GM12878 (cell line): ENCODE measurements at regions not wholly inside any gene's neighbourhood (a gene's known extent, or its start where the extent isn't known, plus 50 kb on each side); places are given as distances from the start of the nearest gene placed in this dataset.

Source experiments
- ATAC-seq: fragments of 200-7000 bp; cut with Tn5 transposase; 3 replicates; pipeline ENCODE4 v1.9.1; 2020; ENCODE audit warnings: mild to moderate bottlenecking, moderate library complexity
- BruUV-seq: library from RNA; stranded (reverse); fragments of 400-500 nt; replicated peaks from 2 replicates; lab custom pipeline; 2021; lab: Mats Ljungman, UMichigan
- CTCF ChIA-PET: fragments of 300-600 bp; sonication (Branson Sonifier 250); formaldehyde crosslinking; extraction: SDS; loops from one replicate; lab custom pipeline; 2021; ENCODE audit warnings: inconsistent platforms; lab: Yijun Ruan, JAX
- POLR2A ChIA-PET: fragments of 350-600 bp; formaldehyde crosslinking; extraction: SDS; loops from one replicate; lab custom pipeline; 2021; ENCODE audit warnings: inconsistent platforms; lab: Charles Lee
- RAD21 ChIA-PET: fragments of 300-600 bp; sonication (Branson Sonifier 250); formaldehyde crosslinking; loops from one replicate; lab custom pipeline; 2023; ENCODE audit warnings: antibody characterized with exemption; ENCODE audit not compliant: unreplicated experiment; lab: Charles Lee
- SMC1A ChIA-PET: fragments of 300-600 bp; sonication (Branson Sonifier 250); formaldehyde crosslinking; loops from one replicate; lab custom pipeline; 2023; ENCODE audit not compliant: unreplicated experiment, uncharacterized antibody; lab: Charles Lee
- DNase-seq: peaks from one replicate; pipeline ENCODE4 v3.0.0-alpha.2; 2011; ENCODE audit warnings: low read depth, low spot score
- FAIRE-seq: peaks from 3 replicates; lab custom pipeline; 2011; peaks lifted over from hg19 to GRCh38; lab: Jason Lieb, UNC
- H2AFZ ChIP-seq: 2 replicates; pipeline ENCODE4 v1.6.0; 2011; ENCODE audit warnings: low read depth, low read length, control low read depth; ENCODE audit not compliant: control insufficient read depth
- H3K27ac ChIP-seq: 2 replicates; pipeline ENCODE4 v1.5.1; 2011; ENCODE audit warnings: control low read depth; ENCODE audit not compliant: control insufficient read depth, insufficient read depth
- H3K27me3 ChIP-seq, 2 experiments: replicated peaks in 1 of 2; 2 replicates each; pipeline versions ENCODE4 v1.6.0 to v1.6.1; 2011; ENCODE audit warnings: low read length in 1 of 2; ENCODE audit not compliant: control insufficient read depth in 2 of 2, insufficient read depth in 2 of 2
- H3K36me3 ChIP-seq, 2 experiments: 2 replicates each; pipeline ENCODE4 v1.5.1; 2011; ENCODE audit warnings: low read length in 1 of 2; ENCODE audit not compliant: control insufficient read depth in 2 of 2, insufficient read depth in 2 of 2
- H3K4me1 ChIP-seq: 2 replicates; pipeline ENCODE4 v1.6.1; 2011; ENCODE audit warnings: mild to moderate bottlenecking, low read length, moderate library complexity, mixed read lengths; ENCODE audit not compliant: control insufficient read depth, insufficient read depth
- H3K4me2 ChIP-seq: 2 replicates; pipeline ENCODE4 v1.6.0; 2011; ENCODE audit warnings: control low read depth; ENCODE audit not compliant: control insufficient read depth, insufficient read depth
- H3K4me3 ChIP-seq: fragments of 200-600 bp; sonication (generic); 2 replicates; pipeline ENCODE4 v1.5.1; 2016
- H3K79me2 ChIP-seq: 2 replicates; pipeline ENCODE4 v1.6.0; 2011; ENCODE audit warnings: low read length; ENCODE audit not compliant: control insufficient read depth, insufficient read depth
- H3K9ac ChIP-seq: 2 replicates; pipeline ENCODE4 v1.8.0; 2011; ENCODE audit warnings: low read length, control low read depth, mixed read lengths; ENCODE audit not compliant: control insufficient read depth, insufficient read depth
- H3K9me3 ChIP-seq: replicated peaks from 3 replicates; pipeline ENCODE4 v1.5.1; 2011; ENCODE audit warnings: mild to moderate bottlenecking, low read length; ENCODE audit not compliant: control insufficient read depth, insufficient read depth
- H4K20me1 ChIP-seq: 2 replicates; pipeline ENCODE4 v1.6.0; 2011; ENCODE audit not compliant: control insufficient read depth, insufficient read depth
- CBX3 ChIP-seq: fragments of 200-600 bp; sonication (generic); IDR thresholded peaks from 2 replicates; pipeline ENCODE4 v1.6.1; 2016; ENCODE audit warnings: low read depth, borderline replicate concordance
- CREM ChIP-seq: IDR thresholded peaks from 2 replicates; pipeline ENCODE4 v1.6.1; 2014; ENCODE audit warnings: antibody characterized with exemption, low read depth
- GABPA ChIP-seq: IDR thresholded peaks from 2 replicates; pipeline ENCODE4 v1.6.1; 2014; ENCODE audit warnings: antibody characterized with exemption, low read depth, mild to moderate bottlenecking, inconsistent platforms
- MTA2 ChIP-seq: fragments of 450-650 bp; IDR thresholded peaks from 2 replicates; pipeline ENCODE4 v1.6.1; 2016; ENCODE audit warnings: low read depth, mild to moderate bottlenecking, moderate library complexity
- RUNX3 ChIP-seq: IDR thresholded peaks from 2 replicates; pipeline ENCODE4 v1.6.1; 2012; ENCODE audit warnings: low read length, inconsistent platforms
- SPI1 ChIP-seq: IDR thresholded peaks from 2 replicates; pipeline ENCODE4 v1.6.1; 2011; ENCODE audit warnings: low read depth, mild to moderate bottlenecking, low read length, moderate library complexity, borderline replicate concordance; ENCODE audit not compliant: insufficient read depth
- SREBF1 ChIP-seq: IDR thresholded peaks from 2 replicates; pipeline ENCODE4 v1.6.1; 2012; ENCODE audit warnings: mild to moderate bottlenecking, low read length
- YBX1 ChIP-seq: fragments of 450-650 bp; IDR thresholded peaks from 2 replicates; pipeline ENCODE4 v1.6.1; 2016; ENCODE audit warnings: antibody characterized with exemption
- ZBTB4 ChIP-seq: fragments of 450-650 bp; formaldehyde crosslinking; IDR thresholded peaks from 2 replicates; pipeline ENCODE4 v1.4.0; 2022; ENCODE audit warnings: mild to moderate bottlenecking, moderate library complexity
- WGBS: methylation state at CpG from one replicate; pipeline ENCODE4 v1.1.6; 2016; ENCODE audit warnings: low lambda C conversion rate; ENCODE audit not compliant: insufficient replicate concordance, insufficient coverage; ENCODE audit errors: missing lambda C conversion rate; 5-methylcytosine and 5-hydroxymethylcytosine counted together
- in situ Hi-C: fragments of 300-500 bp; cut with MboI; formaldehyde crosslinking; loops from 9 replicates; pipeline ENCODE4 v1.14.3; 2018; ENCODE audit warnings: mixed read lengths
- intact Hi-C: fragments of 100-400 bp; cut with micrococcal nuclease; formaldehyde crosslinking; loops from one replicate; pipeline ENCODE4 v1.14.2; 2022; ENCODE audit not compliant: unreplicated experiment
- TF ChIP-seq, protein P1 (sequence below): IDR thresholded peaks from 2 replicates; pipeline ENCODE4 v1.6.1; 2011; ENCODE audit warnings: borderline replicate concordance, low read depth, mild to moderate bottlenecking, moderate library complexity, mixed read lengths, low read length; ENCODE audit not compliant: insufficient read depth; ENCODE audit errors: extremely low read length

GRCh38 chr1:94614996-94615395 lies 73.4 kb upstream of the F3 start:
- no peak for FAIRE-seq
- in situ Hi-C loops (no loop called here), intact Hi-C loops (no loop called here)
- Histone ChIP-seq H3K4me2 (no peak overlapping the region), H2AFZ (no peak overlapping the region), H3K4me1 (no peaks in the 10 kb centered on the region), H3K27ac (no peak overlapping the region), H3K9me3 (no peaks in the 10 kb centered on the region; the same call in 2 of the 3 replicates), H3K4me3 (no peak overlapping the region), H3K36me3 (no peaks in the 10 kb centered on the region), H3K27me3 (no peaks in the 10 kb centered on the region), H3K79me2 (no peaks in the 10 kb centered on the region), H3K9ac (no peak overlapping the region), H4K20me1 (no peaks in the 10 kb centered on the region)
- no peak for ATAC-seq
- ChIA-PET SMC1A (interaction anchor here (1.2 kb wide), 1 partner anchor 13 kb away, joined by 3 read pairs; no protein-coding TSS in a partner anchor), RAD21 (interaction anchor here (0.8 kb wide), 1 partner anchor 72 kb away, joined by 3 read pairs; no protein-coding TSS in a partner anchor), POLR2A (no interaction called here), CTCF (no interaction called here)
- TF ChIP-seq ZBTB4, result no peak
- 0 out of 2 replicates have a peak, but pooled peaks have one; percentile 22 for TF ChIP-seq SPI1
- no peak for DNase-seq
- no TSS peak for BruUV-seq
- 0% methylated on average over 4 of the region's 4 CpGs for WGBS

DNA sequence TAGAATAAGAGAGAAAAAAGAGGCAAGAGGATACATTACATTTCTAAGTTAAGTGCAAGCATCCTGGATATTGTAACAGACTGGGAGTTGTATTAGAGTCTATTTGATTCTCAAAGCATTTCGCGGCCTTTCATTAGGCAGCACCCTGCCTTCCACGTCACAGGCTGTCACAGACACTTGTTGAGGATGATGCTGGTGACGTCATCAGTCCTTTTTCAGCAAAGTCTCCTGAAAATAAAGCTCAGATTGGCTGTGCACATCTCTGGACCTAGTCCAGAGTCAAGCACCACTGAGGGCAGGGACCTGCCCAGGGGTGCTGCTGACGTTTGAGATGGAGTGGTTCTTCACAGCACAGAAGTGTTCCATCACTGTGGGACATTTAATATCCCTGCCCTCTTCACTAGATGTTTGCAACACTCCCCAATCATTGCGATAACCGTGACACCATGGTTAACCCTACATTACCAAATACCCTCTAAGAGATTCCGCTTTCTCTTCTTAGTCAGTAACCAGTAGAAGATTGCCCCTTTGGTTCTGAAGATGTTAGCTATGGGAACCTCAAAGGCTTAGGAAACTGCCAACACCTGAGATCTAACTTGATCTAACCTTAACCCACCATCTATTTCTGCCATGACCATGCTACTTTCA lies 72.7 kb upstream of the F3 start:
- intact Hi-C loops, result no loop called here
- Histone ChIP-seq H3K27ac (no peak overlapping the region), H3K4me2 (no peak overlapping the region), H3K9ac (no peak overlapping the region), H2AFZ (no peak overlapping the region), H3K36me3 (no peaks in the 10 kb centered on the region), H3K9me3 (no peaks in the 10 kb centered on the region; the same call in 2 of the 3 replicates), H3K4me3 (no peak overlapping the region), H3K4me1 (no peaks in the 10 kb centered on the region), H4K20me1 (no peaks in the 10 kb centered on the region), H3K27me3 (no peaks in the 10 kb centered on the region), H3K79me2 (no peaks in the 10 kb centered on the region)
- ChIA-PET RAD21 (no interaction called here), POLR2A (no interaction called here), SMC1A (no interaction called here), CTCF (no interaction called here)
- in situ Hi-C loops, result no loop called here
- BruUV-seq, result no TSS peak
- no peak for FAIRE-seq
- no peak for ATAC-seq
- 46% methylated on average over 8 of the region's 8 CpGs for WGBS
- no peak for DNase-seq
- TF ChIP-seq MTA2 (no peak), CBX3 (no peak), ZBTB4 (no peak), CREM (no peak), RUNX3 (no peak), SREBF1 (no peak), YBX1 (no peak), GABPA (no peak)
- TF ChIP-seq, protein P1, sequence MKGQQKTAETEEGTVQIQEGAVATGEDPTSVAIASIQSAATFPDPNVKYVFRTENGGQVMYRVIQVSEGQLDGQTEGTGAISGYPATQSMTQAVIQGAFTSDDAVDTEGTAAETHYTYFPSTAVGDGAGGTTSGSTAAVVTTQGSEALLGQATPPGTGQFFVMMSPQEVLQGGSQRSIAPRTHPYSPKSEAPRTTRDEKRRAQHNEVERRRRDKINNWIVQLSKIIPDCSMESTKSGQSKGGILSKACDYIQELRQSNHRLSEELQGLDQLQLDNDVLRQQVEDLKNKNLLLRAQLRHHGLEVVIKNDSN, result no peak
